ENCODE measurements at regions not wholly inside any gene's neighbourhood (a gene's known extent, or its start where the extent isn't known, plus 50 kb on each side); places are given as distances from the start of the nearest gene placed in this dataset.

DNA sequence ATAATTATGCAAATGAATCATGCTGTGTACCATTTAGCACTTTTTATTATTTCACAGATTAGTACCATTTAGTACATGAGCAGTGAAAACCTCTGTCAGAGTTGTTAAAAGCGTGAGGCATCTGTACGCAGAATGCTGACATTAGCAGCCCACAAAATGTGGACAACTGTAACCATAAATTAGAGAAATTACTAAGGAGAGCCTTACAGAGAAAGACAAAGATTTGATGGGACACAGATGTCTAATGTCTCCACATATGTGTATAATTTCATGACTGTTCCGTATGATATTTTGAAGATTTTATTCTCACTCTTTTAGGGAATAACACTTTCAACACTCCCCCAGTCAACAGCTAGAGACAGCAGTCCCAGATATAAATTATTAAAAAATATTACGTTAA is 414.0 kb upstream of the ANKRD30A start:
- TF ChIP-seq POLR2A (IDR thresholded peaks at IDR 0.05; ENCODE audit: low read depth, low read length) (no peak), POLR2AphosphoS5 (IDR thresholded peaks at IDR 0.05; ENCODE audit: low read depth, low read length) (no peak), TAF1 (IDR thresholded peaks at IDR 0.05; ENCODE audit: borderline replicate concordance, low read depth, low read length) (no peak)

All from GM12892 (cell line).